ENCODE measurements at regions not wholly inside any gene's neighbourhood (a gene's known extent, or its start where the extent isn't known, plus 50 kb on each side); places are given as distances from the start of the nearest gene placed in this dataset.

DNA sequence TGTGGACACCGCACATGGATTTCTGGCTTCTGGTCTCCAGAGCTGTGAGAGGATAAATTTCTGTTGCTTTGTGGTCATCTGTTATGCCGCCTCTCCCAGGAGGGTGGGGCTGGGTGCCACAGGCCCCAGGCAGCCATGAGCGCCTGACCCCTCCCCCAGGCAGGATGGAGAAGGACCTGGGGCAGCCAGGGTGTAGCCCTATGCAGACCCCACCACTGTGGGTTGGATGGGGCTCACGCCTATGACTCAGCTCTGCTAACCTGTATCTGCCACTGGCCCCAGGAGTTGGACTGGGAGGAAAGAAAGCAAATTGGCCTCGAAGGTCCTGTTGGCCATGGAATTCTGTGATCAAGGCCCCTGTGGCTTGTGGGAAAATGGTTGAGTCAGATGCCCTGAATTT, 1351.1 kb downstream of the BRD1 start:
- DNase-seq (ENCODE audit: extremely low read depth in 1 of 2, low read depth in 1 of 2) = no peak

DNA sequence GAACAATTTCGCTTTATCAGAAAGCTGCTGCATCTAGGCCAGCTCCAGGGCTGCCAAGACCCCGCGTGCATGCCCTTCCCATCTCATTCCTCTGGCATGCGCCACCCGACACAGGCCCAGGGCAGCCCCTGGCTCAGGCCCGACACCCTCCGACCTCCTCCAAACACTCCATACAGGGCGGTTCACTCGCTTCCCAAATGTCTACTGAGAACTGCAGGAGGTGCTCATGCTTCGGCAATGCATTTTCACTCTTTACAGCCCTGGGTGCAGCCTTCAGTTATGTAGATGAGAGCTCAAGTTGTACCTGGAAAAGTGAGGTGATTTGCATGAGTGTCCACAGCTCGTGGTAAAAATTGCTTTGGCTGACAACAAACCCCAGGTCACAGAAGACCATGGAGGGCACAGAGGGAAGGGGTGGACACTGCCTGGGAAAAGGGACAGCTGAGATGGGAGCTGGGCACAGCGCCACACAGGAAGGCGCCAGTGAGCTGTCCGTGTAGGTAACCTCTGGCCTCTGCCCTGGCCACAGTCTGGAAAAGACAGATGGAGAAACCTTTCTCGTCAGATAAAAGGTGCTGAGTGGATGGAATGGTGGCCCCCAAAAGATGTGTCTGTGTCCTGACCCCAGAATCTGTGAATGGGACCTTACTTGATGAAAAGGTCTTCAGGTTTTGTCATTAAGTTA, 1351.9 kb downstream of the BRD1 start:
- no peak for DNase-seq (ENCODE audit: extremely low read depth in 1 of 2, low read depth in 1 of 2)

DNA sequence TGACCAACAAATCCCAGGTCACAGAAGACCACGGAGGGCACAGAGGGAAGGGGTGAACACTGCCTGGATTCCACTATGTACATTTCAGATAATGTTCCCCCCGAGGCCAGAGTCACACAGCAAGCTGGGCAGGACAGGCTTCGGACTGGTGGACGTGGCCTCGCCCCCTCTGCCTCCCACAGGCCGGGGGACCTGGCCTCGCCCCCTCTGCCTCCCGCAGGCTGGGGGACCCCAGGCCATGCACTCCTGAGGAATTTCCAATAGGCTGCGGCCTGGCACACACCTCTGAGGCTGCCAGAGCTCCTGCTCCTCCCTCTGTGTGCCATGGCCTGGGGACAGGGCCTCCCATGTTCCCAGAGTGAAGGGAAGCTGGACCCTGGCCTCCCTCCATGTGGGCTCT, 1352.8 kb downstream of the BRD1 start:
- DNase-seq (ENCODE audit: extremely low read depth in 1 of 2, low read depth in 1 of 2) = no peak

DNA sequence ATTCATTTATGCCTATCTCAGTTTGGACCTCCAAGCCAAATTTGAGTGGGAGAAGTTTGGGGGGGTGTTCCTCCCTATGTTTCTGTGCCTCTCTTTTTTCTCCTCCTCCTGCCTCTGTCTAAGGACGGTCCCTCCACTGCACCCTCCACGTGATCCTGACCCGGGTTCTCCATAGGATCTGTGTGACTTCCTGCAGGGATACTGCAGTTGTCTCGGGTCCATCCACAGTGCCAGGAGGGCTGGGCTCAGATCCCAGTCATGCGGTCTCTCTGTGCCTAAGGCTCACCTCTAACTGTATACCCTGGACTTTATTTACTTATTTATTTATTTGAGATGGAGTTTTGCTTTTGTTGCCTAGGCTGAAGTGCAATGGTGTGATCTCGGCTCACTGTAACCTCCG, 1354.5 kb downstream of the BRD1 start:
- no peak for DNase-seq (ENCODE audit: extremely low read depth in 1 of 2, low read depth in 1 of 2)

DNA sequence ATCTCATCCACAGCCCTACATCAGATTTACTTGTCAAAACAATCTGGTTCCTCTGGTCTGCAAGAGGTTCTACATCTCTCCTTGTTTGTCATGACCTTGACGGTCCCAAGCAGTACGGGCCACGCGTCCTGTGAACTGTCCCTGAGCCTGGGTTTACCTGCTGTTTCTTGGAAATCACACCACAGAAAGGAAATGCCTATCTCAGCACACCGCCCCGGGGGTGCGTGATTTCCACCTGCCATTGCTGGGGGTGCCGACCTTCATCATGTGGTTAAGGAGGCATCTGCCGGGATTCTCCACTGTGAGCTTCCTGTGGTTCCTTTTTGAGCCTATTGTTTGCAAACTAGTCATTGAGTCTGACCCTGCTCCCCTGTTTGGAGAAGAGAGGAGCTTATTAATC, 1363.4 kb downstream of the BRD1 start:
- no peak for DNase-seq (ENCODE audit: extremely low read depth in 1 of 2, low read depth in 1 of 2)

DNA sequence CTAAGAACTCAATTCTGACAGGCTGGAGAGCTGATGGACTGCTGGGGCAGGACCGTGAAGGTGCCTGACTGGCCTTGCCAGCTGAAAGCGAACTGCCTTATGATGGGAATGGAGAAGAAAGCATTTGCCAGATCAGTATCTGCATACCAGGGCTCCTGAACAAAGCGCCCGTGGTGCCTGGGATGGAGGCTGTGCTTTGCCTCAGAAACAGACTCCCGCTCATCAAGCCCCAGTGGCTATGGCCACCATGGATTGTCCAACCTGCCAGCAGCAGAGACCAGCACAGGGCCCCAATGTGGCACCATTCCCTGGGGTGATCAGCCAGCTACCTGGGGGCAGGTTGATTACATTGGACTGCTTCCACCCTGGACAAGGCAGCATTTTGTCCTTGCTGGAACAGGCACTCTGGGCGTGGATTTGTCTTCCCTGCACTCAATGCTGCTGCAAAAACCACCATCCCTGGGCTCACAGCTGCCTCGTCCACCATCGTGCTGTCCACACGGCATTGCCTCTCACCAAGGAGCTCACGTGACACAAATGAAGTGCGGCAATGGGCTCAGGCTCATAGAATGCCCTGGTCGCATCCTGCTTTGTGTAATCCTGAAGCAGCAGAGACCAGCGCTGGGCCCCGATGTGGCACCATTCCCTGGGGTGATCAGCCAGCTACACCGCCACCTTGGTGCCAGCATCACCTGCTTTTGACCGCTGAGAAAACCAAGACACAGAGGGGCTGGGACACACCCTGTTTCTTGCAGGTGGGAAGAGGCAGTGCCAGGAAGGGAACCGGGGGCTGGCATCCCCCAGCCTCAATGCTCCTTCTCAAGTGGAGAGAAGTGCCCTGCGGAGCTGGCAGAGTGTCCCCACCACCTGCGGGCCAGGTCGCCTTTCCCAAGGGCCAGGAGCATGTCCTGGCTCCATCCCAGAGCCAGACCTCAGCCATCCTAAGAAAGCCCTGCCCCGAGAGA, 1367.5 kb downstream of the BRD1 start:
- DNase-seq (ENCODE audit: extremely low read depth in 1 of 2, low read depth in 1 of 2) = no peak

DNA sequence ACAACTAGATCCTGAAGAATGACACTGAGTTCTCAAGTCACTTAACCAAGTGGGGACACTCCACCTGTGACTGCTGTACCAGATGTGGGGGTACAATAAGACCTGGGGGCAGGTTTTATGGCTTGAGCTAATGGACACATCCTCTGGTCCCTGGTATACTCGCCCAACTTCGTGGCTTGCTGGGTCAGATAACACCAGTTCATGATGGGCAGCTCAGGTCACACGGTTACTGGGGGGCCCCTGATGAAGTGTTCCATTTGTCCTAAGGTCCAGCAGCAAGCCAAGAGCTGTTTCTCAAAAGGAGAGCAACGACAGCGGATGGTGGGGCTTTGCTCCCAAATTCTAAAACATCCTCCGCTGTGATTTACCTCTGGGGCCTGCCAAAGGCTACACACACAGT, 1368.4 kb downstream of the BRD1 start:
- DNase-seq (ENCODE audit: extremely low read depth in 1 of 2, low read depth in 1 of 2) = no peak

DNA sequence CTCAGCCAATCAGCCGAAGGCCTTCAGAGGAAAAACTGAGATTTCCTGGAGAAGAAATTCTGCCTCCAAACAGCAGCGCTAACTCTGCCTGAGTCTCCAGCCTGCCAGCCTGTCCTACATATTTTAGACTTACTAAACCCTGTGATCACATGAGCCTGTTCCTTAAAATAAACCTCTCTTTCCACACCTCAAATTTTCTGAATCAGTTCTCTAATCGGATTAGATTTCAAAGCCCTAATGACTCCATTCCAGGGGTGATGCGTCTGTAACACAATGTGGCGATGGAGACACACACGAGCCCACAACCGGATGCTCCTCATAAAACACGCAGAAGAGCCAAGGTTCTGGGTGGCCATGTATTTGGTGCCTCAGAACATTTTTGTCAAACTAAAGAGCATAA, 1371.2 kb downstream of the BRD1 start:
- no peak for DNase-seq (ENCODE audit: extremely low read depth in 1 of 2, low read depth in 1 of 2)

DNA sequence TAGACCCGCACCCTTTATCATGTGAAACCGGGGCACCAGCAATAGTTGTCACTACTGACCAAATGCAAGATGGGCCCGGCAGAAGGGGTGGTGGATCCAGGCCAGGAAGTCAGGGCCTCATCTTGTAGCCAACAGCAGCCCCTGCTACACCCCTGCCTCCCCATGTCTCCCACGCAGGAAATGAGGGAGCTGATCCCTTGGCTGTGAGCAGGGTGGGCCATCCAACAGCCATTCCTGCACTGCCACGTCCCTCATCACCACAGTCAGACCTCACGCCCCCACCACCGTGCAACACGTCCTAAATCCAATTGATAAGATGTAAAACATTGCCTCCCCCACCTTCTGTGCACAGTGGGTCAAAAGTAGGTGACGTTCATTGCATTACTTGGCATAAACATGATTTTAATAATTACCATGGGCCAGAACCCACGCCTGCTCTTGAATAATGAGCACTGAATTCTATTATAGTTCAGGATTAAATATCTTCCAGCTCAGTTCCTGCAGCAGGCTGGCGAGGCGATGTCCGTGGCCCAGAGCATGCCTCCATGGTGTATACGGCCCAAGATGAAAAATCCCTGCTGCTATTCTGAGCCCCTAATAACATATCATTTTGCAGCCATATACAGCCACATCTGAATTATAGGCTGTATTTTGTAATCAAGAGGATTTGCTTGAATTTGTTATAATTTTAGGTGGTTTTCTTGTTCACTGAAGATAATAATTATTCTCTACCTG, 1373.8 kb downstream of the BRD1 start:
- DNase-seq (ENCODE audit: extremely low read depth in 1 of 2, low read depth in 1 of 2) = no peak

DNA sequence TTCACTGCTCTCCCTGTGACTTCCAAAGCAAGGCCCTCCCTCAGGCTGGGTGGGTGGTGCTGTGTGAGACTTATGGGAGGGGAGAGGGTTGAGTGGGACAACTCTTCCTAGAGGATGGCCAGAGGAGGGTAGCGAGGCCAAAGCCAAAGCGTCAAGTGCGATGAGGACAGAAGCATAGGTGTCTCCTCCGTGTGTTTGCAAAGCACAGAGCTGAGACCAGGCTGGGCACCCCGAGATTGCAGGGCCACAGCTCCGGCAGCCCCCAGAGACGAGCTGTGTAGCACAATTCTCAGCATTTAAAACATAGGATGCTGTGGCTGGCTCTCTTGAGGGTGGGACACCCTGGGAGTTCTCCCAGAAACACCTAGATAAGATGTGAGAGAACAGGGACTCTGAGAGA, 1374.5 kb downstream of the BRD1 start:
- no peak for DNase-seq (ENCODE audit: extremely low read depth in 1 of 2, low read depth in 1 of 2)

DNA sequence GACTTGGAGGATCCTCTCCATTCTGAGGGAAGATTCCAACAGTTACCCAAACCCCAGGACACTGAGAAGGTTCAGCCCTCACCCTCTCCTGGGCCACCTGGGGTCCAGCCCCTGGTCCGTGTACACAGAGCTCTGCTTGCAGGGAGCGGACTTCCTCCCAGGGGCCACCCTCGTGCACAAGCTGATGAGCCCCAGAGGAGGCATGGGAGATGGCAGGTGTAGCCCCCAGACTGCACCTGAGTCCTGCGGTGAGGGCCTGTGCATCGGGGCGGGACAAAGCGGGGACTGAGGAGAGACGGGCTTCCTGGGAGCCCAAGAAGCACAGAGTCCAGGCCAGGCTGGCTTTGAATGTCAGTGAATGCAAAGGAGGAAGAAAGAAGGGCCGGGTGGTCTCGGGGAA, 1374.9 kb downstream of the BRD1 start:
- no peak for DNase-seq (ENCODE audit: extremely low read depth in 1 of 2, low read depth in 1 of 2)

DNA sequence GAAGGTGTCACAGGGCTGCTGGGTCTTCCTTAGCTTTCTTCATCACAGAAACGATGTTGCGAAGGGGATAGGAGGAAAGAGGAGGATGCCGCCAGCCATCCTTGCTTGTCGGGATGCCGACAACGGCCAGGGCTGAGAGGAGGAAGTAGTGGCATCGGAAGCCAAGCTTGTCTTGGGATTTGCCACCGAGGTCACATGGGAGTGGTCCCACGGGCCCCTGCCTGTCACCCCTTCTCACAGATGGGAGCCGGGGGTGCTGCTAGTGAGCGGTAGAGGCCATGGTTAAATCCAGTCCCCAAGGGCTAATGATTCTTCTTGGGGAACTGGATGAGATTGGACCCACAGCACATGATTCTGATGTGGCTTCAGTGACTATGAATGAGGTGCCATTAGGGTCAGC, 1375.8 kb downstream of the BRD1 start:
- no peak for DNase-seq (ENCODE audit: extremely low read depth in 1 of 2, low read depth in 1 of 2)

DNA sequence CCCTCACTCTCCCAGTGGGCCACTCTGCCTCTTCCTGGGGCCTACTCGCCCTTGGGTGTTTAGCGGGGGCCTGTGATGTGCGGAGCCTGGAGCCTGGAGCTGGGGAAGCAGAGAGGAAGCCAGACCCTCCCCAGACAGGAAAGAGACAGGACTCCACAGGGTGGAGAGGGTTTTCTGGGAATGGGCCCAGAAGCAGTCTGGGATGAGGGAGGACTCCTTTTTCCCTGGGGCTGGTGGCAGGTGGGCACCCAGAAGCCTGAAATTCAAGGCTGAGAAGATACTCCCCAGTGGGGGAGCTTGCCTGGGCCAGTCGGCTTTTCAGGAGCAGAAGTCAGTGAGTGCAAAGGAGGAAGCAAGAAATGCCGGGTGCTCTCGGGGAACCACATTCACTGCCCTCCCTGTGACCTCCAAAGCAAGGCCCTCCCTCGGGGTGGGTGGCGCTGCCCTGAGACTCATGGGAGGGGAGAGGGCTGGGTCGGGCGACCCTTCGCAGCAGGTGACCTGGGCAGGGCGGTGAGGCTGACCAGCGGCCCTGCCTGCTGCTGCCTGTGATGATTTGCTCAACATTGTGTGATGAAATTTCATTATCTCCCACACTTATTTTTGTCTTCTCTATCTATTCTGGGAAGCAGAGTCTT, 1377.4 kb downstream of the BRD1 start:
- no peak for DNase-seq (ENCODE audit: extremely low read depth in 1 of 2, low read depth in 1 of 2)

DNA sequence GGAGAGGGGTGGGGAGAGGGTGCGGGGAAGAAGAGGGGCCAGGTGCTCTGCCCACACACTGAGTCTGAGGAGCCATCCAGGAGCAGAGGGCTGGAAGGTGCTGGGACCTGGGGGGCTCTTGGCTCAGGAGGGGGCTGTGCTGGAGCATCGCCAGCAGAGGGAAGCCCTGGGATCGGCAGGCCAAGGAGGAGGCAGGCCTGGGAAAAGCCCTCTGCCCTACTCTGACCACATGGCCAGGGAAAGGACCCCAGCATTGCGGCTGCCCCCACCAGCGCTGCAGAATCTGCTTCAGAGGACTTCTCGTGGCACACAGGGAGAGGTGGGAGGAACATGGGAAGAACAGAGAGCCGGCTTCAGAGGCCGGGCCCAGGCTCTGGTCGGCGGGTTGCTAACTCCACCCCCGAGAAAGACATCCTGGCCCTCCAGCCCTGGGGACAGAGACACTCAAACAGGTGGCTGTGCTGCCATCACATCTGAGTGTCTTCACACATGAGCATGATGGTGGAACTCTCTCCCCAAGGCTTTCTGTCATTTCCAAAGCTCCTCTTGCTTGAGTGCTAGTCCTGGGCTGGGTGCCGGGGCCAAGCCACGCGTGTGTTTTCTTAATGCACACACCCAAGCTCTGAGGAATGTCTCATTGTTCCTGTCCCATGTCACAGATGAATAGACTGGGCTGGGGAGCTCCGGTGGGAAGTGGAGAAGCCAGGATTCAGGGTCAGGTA, 1378.0 kb downstream of the BRD1 start:
- DNase-seq (ENCODE audit: extremely low read depth in 1 of 2, low read depth in 1 of 2) = no peak

DNA sequence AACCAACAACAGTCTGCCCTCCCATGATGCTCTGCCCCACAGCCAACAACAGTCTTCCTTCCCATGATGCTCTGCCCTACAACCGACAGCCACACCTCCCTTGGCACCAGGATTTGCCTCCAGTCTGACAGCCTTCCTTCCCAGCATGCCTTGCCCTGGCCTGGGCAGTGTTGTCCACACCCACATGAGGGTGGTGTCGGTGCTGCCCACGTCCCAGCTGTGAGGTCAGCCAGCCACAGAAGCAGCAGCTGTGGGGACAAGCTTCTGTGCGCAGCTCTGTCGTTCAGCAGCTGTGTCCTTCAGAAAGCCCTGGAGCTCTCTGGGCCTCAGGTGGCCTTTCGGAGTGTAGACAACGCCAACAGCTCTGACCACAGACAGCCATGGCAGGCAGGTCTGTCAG, 1378.9 kb downstream of the BRD1 start:
- DNase-seq (ENCODE audit: extremely low read depth in 1 of 2, low read depth in 1 of 2) = no peak

DNA sequence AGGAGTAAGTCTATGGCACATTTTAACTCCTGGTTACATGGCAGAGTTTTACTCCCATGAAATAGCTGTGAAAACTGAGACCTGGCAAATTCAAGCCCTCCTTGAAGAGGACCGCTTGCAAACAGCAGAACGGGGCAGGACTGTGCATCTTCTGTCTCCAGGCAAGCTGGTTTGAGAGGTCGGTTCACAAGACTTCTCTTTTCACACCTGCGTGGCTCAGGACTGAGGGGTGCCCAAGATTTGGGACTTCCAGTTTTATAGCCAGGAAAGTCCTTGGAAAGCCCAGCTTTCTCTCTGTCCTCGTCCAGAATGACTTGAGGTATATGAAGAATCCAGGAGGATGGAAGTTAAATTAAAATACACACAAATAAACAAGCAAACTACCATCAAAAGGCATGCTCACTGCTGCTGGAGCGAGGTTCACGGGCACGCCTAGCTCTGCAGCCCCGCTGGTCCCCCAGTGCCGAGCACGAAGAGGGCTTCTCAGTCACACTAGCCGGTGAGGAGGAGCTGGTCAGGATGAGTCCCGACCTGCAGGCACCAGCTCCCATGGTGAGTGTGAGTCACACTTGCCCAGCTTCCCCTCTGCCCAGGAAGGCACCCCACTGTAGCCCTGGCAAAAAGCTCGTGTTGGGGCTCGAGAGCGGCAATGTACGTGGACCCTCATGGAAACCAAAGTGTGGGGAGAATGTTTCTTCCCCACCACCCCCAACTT, 1382.4 kb downstream of the BRD1 start:
- DNase-seq (ENCODE audit: extremely low read depth in 1 of 2, low read depth in 1 of 2) = no peak

DNA sequence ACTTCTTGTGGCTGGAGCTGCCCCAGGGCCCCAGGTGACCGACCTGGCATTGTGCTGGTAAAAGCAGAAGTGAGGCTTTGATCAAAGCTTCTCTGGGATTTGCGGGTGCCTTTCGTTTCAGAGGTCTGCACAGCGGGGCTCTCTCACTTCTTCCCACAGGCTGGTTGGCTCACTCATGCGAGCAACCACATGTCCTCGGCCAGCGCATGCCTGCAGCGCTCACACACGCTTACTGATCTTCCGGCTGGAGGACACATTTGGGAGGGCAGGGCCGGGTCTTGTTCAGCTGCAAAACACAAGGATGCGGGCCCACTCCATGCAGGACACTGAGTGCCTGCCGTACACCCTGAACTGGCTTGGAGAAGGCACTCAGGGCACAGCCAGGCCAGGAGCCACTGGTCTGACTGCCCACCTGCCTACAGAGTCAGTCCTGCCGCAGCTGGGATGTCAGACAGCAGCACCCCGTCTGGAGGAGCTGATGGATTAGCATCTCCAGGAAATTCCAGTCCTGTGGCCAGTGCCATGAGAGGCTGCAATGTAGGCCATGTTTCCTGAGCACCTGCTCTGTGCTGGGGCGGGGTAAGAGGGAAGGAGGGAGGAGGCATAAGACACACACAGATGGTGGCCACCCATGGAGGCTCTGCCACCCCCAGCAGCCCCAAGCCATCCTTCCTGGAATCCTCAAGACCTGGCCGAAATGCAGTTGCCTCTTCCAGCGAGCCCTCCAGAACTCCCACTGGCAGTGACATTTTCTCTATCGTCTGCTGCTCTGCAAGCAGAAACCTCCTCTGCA, 1383.2 kb downstream of the BRD1 start:
- DNase-seq (ENCODE audit: extremely low read depth in 1 of 2, low read depth in 1 of 2) = no peak

DNA sequence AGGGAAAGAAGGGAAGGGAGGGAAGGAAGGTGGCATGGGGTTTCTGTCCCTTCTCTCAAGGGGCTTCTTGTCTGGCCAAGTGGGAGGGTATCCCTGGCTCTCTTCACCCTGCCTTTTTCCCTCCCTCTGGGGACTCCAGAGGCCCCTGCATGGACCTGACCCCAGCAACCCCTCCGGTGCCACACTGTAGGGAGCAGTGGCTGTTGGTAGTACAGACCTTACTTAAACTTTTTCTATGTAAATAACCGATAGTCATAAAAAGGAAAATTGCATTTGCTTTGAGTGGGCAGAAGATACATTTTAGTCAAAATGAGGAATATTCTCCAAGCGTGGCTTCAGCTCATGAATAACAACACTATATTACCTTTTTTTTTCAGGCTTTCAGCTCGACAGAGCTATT, 1384.0 kb downstream of the BRD1 start:
- DNase-seq (ENCODE audit: extremely low read depth in 1 of 2, low read depth in 1 of 2) = no peak

DNA sequence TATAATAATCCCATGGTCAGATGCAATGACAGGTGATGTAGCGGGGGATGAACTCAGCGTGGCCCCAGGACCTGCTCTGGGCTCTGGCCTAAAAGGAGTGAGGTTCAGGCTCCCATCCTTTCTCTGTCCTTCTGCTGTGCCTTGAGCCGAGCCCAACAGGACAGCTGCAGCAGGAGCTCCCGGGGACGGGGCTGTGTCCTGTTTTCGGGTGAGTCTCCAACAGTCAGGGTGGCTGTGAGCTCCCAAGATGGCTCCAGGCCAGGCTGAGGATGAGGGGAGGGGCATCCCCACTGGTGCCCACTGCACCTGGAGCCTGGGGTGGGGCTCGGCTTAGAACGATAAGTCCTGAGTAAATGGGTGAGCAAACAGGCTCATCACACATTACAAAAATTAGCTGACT, 1385.0 kb downstream of the BRD1 start:
- no peak for DNase-seq (ENCODE audit: extremely low read depth in 1 of 2, low read depth in 1 of 2)
